ENCODE measurements at regions not wholly inside any gene's neighbourhood (a gene's known extent, or its start where the extent isn't known, plus 50 kb on each side); places are given as distances from the start of the nearest gene placed in this dataset.

GRCh38 chr1:3965693-3966092 is 65.6 kb upstream of the C1orf174 start:
- no peaks in the 10 kb centered on the region for H3K4me1 ChIP-seq
- no peak overlapping the region for H3K4me3 ChIP-seq
- no peak for ATAC-seq
- TF ChIP-seq POLR2AphosphoS5 (IDR thresholded peaks at IDR 0.05), result no peak
- TF ChIP-seq POLR2A (IDR thresholded peaks at IDR 0.05), result no peak
- no peak for TF ChIP-seq EP300 (IDR thresholded peaks at IDR 0.05)
- TF ChIP-seq, protein P1, sequence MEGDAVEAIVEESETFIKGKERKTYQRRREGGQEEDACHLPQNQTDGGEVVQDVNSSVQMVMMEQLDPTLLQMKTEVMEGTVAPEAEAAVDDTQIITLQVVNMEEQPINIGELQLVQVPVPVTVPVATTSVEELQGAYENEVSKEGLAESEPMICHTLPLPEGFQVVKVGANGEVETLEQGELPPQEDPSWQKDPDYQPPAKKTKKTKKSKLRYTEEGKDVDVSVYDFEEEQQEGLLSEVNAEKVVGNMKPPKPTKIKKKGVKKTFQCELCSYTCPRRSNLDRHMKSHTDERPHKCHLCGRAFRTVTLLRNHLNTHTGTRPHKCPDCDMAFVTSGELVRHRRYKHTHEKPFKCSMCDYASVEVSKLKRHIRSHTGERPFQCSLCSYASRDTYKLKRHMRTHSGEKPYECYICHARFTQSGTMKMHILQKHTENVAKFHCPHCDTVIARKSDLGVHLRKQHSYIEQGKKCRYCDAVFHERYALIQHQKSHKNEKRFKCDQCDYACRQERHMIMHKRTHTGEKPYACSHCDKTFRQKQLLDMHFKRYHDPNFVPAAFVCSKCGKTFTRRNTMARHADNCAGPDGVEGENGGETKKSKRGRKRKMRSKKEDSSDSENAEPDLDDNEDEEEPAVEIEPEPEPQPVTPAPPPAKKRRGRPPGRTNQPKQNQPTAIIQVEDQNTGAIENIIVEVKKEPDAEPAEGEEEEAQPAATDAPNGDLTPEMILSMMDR (IDR thresholded peaks at IDR 0.05), result no peak
- no peak overlapping the region for H3K27ac ChIP-seq
- 80 to 92% methylated on average over 2 of the region's 6 CpGs for whole genome bisulfite sequencing, 2 donors (ENCODE audit: low coverage in 1 of 2)
- no peaks in the 10 kb centered on the region for H3K36me3 ChIP-seq
- peaks cover 42% of the 10 kb centered on the region for H3K27me3 ChIP-seq
- peaks cover 0 to 28% (median 0%) of the 10 kb centered on the region in 3 donors for H3K9me3 ChIP-seq

DNA sequence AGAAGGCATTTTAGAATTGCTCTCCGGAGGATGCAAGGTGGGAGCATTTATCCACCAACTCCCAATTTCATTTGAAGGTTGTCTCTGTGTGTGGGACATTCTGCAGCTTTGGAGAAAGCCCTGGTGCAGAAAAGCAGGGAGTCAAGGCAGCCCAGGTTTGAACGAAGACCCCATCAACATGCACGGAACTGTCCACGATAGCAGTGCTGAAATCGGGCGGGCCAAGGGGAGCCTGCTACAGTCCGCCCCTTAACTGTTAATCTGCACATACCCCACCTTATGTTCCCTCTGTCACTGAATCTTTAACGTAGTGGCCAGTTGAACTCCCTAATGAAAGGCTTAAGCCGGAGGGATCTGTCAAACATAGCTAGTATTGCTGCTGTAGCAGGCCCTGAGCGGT is 68.8 kb upstream of the C1orf174 start:
- TF ChIP-seq, protein P1 (IDR thresholded peaks at IDR 0.05), result no peak
- TF ChIP-seq POLR2AphosphoS5 (IDR thresholded peaks at IDR 0.05), result no peak
- TF ChIP-seq EP300 (IDR thresholded peaks at IDR 0.05), result no peak
- ATAC-seq, result no peak
- Histone ChIP-seq H3K36me3 (no peaks in the 10 kb centered on the region), H3K27me3 (peaks cover 70% of the 10 kb centered on the region), H3K4me3 (no peak overlapping the region), H3K4me1 (no peaks in the 10 kb centered on the region), H3K9me3 (peaks cover 0 to 28% (median 0%) of the 10 kb centered on the region in 3 donors), H3K27ac (no peak overlapping the region)
- 60% methylated on average over 5 of the region's 10 CpGs; no CpG with 5 or more reads in 1 of the 2 donors for WGBS, 2 donors (ENCODE audit: low coverage in 1 of 2)

- WGBS, 2 donors (ENCODE audit: low coverage in 1 of 2), result 53 to 69% methylated on average over 3 to 4 of the region's 5 CpGs
- ATAC-seq, result no peak
- peaks cover 0 to 21% (median 0%) of the 10 kb centered on the region in 3 donors for H3K9me3 ChIP-seq
- no peak overlapping the region for H3K27ac ChIP-seq
- no peaks in the 10 kb centered on the region for H3K36me3 ChIP-seq
- no peaks in the 10 kb centered on the region for H3K4me1 ChIP-seq
- no peak overlapping the region for H3K4me3 ChIP-seq
- peaks cover 85% of the 10 kb centered on the region for H3K27me3 ChIP-seq
- no peak for TF ChIP-seq POLR2AphosphoS5 (IDR thresholded peaks at IDR 0.05)
These were observed 71.9 kb upstream of the C1orf174 start for GRCh38 chr1:3971981-3972380.

DNA sequence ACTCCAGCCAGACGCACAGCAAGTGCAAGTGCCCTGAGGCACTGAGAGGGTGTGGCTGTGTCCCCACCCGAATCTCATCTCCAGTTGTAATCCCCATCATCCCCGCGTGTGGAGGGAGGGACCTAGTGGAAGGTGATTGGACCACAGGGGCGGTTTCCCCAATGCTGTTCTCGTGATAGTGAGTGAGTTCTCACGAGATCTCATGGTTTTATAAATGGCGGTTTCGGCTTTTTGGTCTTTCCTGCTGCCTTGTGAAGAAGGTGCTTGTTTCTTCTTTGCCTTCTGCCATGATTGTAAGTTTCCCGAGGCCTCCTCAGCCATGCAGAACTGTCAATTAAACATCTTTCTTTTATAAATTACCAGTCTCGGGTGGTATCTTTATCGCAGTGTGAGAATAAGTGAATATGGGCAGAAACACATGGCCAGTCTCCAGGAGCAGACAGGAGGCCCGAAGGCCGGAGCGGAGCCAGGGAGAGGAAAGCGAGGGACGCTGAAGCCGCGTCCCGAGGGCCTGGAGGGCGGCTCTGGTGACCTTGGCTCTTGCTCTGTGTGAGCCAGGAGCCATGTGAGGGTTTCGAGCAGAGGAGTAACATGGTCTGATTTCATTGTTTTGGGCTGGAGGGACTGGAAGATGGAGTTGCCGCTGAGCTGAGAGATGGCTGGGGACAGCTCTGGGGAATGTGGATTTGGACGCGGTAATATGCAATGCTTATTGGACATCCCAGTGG is 76.0 kb upstream of the C1orf174 start:
- Histone ChIP-seq H3K27ac (no peak overlapping the region), H3K4me3 (no peak overlapping the region), H3K4me1 (no peaks in the 10 kb centered on the region), H3K27me3 (peaks cover 70% of the 10 kb centered on the region), H3K36me3 (no peaks in the 10 kb centered on the region), H3K9me3 (no peaks in the 10 kb centered on the region)
- no peak for ATAC-seq
- 81% methylated on average over 8 to 23 of the region's 25 CpGs for WGBS, 2 donors (ENCODE audit: low coverage in 1 of 2)
- TF ChIP-seq POLR2A (IDR thresholded peaks at IDR 0.05), result no peak
- TF ChIP-seq POLR2AphosphoS5 (IDR thresholded peaks at IDR 0.05), result no peak
- TF ChIP-seq, protein P1 (IDR thresholded peaks at IDR 0.05), result no peak
- no peak for TF ChIP-seq EP300 (IDR thresholded peaks at IDR 0.05)

DNA sequence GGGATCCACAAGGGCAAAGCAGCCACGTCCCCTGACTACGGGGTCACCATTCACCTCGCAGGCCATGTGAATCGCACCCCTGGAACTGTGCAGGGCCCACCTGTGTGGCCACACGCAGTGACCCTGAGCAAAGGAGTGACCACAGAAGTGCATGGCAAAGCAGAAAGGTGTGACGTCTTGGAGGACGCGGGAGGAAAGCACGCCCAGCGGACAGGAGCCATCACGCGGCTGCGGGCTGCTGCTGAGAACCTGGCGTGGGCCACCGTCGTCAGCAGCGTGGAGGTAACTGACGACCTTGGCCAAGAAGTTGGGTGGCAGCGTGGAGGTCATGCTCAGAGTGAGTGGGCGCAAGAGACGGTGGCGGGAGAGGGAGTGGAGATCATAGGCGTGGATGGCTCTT is 76.7 kb upstream of the C1orf174 start:
- H3K4me3 ChIP-seq, result no peak overlapping the region
- peaks cover 70% of the 10 kb centered on the region for H3K27me3 ChIP-seq
- H3K27ac ChIP-seq, result no peak overlapping the region
- no peaks in the 10 kb centered on the region for H3K4me1 ChIP-seq
- H3K9me3 ChIP-seq, result no peaks in the 10 kb centered on the region
- 91% methylated on average over 17 of the region's 23 CpGs; no CpG with 5 or more reads in 1 of the 2 donors for WGBS, 2 donors (ENCODE audit: low coverage in 1 of 2)
- ATAC-seq, result no peak
- no peaks in the 10 kb centered on the region for H3K36me3 ChIP-seq
- TF ChIP-seq EP300 (IDR thresholded peaks at IDR 0.05) (no peak), POLR2A (IDR thresholded peaks at IDR 0.05) (no peak), POLR2AphosphoS5 (IDR thresholded peaks at IDR 0.05) (no peak)
- TF ChIP-seq, protein P1 (IDR thresholded peaks at IDR 0.05), result no peak
